GM19240 (cell line): ENCODE measurements at regions not wholly inside any gene's neighbourhood (a gene's known extent, or its start where the extent isn't known, plus 50 kb on each side); places are given as distances from the start of the nearest gene placed in this dataset.

Experiments
- DNase-seq: peaks from one replicate; pipeline ENCODE4 v3.0.0; 2011; ENCODE audit warnings: low spot score; ENCODE audit not compliant: insufficient read length

GRCh38 chr4:157795495-157795894 lies 377.3 kb downstream of the GASK1B start:
- no peak for DNase-seq

- no peak for DNase-seq
Measured at GRCh38 chr4:157792716-157793115, 380.1 kb downstream of the GASK1B start.

- DNase-seq, result no peak
Measured at GRCh38 chr4:157791236-157791635, 381.6 kb downstream of the GASK1B start.

- no peak for DNase-seq
Measured at GRCh38 chr4:157787618-157788017, 385.2 kb downstream of the GASK1B start.

GRCh38 chr4:157781361-157781760 lies 391.5 kb downstream of the GASK1B start:
- no peak for DNase-seq

GRCh38 chr4:157779081-157779480 lies 393.7 kb downstream of the GASK1B start:
- no peak for DNase-seq

- DNase-seq, result no peak
Measured at GRCh38 chr4:157776930-157777528, 395.8 kb downstream of the GASK1B start.

GRCh38 chr4:157775971-157776370 lies 396.9 kb downstream of the GASK1B start:
- DNase-seq, result no peak

- DNase-seq, result no peak
Measured at GRCh38 chr4:157772907-157773306, 399.9 kb downstream of the GASK1B start.

GRCh38 chr4:157768419-157768818 lies 404.4 kb downstream of the GASK1B start:
- DNase-seq, result no peak

GRCh38 chr4:157763490-157763889 lies 409.3 kb downstream of the GASK1B start:
- no peak for DNase-seq

- no peak for DNase-seq
Measured at GRCh38 chr4:157754410-157754809, 418.4 kb downstream of the GASK1B start.

GRCh38 chr4:157751631-157752030 lies 421.2 kb downstream of the GASK1B start:
- no peak for DNase-seq

- no peak for DNase-seq
Measured at GRCh38 chr4:157741642-157742041, 431.2 kb downstream of the GASK1B start.

- DNase-seq, result no peak
Measured at GRCh38 chr4:157739242-157739641, 433.6 kb downstream of the GASK1B start.

GRCh38 chr4:157728215-157728614 lies 444.6 kb downstream of the GASK1B start:
- DNase-seq, result no peak

- no peak for DNase-seq
Measured at GRCh38 chr4:157727163-157727562, 445.7 kb downstream of the GASK1B start.

- no peak for DNase-seq
Measured at GRCh38 chr4:157722146-157722545, 450.7 kb downstream of the GASK1B start.

GRCh38 chr4:157713342-157713741 lies 459.5 kb downstream of the GASK1B start:
- DNase-seq, result no peak

- no peak for DNase-seq
Measured at GRCh38 chr4:157706155-157706554, 466.7 kb downstream of the GASK1B start.

- no peak for DNase-seq
Measured at GRCh38 chr4:157702831-157703230, 470.0 kb downstream of the GASK1B start.

GRCh38 chr4:157701695-157701994 lies 471.2 kb downstream of the GASK1B start:
- no peak for DNase-seq

GRCh38 chr4:157700898-157701694 lies 471.7 kb downstream of the GASK1B start:
- no peak for DNase-seq
